SKM-1 (cell line): ENCODE measurements at regions not wholly inside any gene's neighbourhood (a gene's known extent, or its start where the extent isn't known, plus 50 kb on each side); places are given as distances from the start of the nearest gene placed in this dataset.
"Not testable (repeated sequence)": the region's sequence is repeated elsewhere in the genome, so short reads cannot be mapped to it uniquely, and the experiment has no call there.

Experiments used
- DNase-seq: peaks from one replicate; lab custom pipeline; 2025; ENCODE audit not compliant: unreplicated experiment; lab: John Stamatoyannopoulos, UW

DNA sequence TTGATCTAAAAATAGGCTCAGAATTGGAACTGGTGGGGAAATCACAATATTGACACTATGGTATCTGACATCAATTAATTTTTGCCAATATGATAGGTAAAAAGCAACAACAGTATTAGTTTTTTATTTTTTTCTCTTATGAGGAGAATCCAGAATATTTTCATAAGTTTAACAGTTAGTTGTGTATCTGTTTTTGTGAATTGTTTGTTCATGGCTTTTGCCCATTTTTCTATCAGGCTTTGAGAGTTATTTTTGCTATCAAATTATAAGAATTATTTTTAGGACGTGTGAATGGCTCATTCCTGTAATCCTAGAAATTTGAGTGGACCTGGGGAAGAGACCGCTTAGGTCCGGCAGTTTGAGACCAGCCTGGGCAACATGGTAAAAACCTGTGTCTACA lies 608.6 kb upstream of the ADGRB3 start:
- DNase-seq = no peak

DNA sequence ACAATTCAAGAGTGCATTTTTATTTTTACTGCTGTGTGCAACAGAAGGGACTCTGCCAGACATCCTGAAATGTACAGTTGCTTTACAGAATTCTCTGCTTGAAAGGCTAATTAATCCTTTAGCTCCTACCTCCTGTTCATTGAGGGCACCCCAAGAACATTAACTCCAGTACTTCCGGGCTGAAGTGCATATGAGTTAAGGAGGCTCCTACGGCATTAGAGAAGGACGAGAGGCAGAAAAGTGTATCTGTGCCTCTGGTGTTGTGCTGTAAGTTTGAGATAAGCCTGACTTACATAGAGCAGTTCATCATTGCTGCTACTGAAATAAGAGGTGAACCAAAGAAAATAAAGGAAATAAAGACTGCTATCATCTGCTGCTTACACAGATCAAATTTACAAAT lies 609.3 kb upstream of the ADGRB3 start:
- DNase-seq = no peak

DNA sequence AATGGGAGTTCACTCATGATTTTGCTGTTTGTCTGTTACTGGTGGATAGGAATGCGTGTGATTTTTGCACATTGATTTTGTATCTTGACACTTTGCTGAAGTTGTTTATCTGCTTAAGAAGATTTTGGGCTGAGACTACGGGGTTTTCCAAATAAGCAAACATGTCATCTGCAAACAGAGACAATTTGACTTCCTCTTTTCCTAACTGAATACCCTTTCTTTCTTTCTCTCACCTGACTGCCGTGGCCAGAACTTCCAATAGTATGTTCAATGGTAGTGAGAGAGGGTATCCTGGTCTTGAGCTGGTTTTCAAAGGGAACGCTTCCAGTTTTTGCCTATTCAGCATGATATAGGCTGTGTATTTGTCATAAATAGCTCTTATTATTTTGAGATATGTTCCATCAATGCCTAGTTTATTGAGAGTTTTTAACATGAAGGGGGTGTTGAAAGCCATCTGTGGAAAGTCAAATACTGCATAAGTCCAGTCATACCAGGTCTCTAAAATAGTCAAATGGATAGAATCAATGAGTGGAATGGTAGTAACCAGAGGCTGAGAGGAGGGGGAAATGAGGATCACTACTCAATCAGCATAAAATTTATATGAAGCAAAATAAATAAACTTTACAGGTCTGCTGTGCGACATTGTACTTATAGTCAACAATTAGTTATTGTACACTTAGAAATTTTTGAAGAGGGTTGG lies 610.4 kb upstream of the ADGRB3 start:
- DNase-seq = no peak

GRCh38 chr6:68022968-68023367 lies 612.1 kb upstream of the ADGRB3 start:
- not testable (repeated sequence) for DNase-seq

DNA sequence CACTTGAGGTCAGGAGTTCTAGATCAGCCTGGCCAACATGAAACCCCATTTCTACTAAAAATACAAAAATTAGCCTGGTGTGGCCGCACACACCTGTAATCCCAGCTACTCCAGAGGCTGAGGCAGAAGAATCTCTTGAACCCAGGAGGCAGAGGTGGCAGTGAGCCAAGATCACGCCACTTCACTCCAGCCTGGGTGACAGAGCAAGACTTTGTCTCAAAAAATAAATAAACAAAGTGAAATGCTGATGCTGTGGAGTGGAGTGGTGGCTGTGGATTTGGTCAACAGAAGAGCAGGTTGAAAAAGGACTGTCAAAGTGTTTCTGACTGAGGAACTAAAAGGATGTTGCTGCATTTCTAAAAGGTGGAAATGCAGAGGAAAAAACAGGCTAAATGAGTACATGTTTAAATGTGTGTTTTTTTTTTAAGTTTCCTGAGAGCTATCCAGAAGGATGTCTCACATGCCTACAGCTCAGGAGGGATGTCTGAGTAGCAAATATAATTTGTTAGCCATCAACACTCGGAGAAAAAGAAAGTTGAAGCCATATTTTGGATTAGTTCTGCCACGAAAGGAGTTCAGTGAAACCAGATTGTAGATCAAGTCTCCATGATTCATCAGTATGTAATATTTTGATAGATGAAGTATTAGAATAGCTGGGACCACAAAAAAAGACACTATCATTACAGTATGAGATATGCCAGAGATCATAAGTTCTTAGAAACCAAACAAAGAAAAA lies 621.1 kb upstream of the ADGRB3 start:
- no peak for DNase-seq

GRCh38 chr6:68012822-68013221 lies 622.3 kb upstream of the ADGRB3 start:
- DNase-seq = no peak

GRCh38 chr6:68010936-68011335 lies 624.1 kb upstream of the ADGRB3 start:
- DNase-seq = no peak

GRCh38 chr6:68008445-68008844 lies 626.6 kb upstream of the ADGRB3 start:
- no peak for DNase-seq

DNA sequence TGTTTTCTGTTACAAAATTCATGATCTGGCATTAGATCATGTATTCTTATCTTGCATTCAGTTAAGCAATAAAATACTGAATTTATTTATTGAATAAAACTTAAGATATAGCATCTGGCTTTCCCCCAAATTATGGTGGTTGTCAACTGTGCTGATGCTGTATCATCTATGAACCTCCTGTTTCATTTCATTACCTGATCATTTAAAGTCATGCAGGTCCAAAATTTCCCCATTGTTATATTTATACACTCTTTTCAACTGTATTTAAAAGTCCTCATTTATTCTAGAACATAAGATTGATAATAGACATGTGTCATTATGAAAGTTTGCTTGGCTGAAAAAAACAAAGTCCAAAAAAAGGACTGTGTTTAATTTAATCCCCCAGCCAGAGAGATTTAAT lies 627.4 kb upstream of the ADGRB3 start:
- no peak for DNase-seq

DNA sequence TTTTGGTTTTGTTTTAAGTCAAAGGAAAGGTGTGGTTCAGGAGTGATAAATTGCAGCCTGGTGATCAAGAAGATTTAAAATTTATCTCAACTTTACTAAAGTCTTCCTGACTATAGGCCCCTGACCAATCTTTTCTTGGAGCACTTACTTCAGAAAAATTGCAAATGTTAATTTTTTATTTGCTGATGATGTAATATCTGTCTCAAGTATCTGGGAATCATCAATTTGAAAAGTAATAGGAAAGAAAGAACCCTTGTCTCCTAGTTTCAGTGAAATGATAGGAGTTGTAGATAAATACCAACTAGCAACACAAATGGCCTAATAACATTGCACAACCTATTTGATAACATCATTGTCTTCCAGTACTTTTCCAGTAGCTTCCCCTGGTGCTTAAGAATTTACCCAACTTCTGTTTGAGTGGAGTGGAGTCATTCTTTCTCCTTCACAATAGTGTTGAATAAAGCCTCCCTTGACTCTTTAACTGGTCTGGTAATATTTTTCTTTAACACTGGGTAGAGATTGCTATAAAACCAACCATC lies 648.3 kb upstream of the ADGRB3 start:
- no peak for DNase-seq

- DNase-seq = no peak
Measured at GRCh38 chr6:67976486-67976885, 658.6 kb upstream of the ADGRB3 start.

- no peak for DNase-seq
Measured at GRCh38 chr6:67974931-67975330, 660.2 kb upstream of the ADGRB3 start.

GRCh38 chr6:67971812-67972211 lies 663.3 kb upstream of the ADGRB3 start:
- DNase-seq = no peak

GRCh38 chr6:67966830-67967229 lies 668.3 kb upstream of the ADGRB3 start:
- no peak for DNase-seq

DNA sequence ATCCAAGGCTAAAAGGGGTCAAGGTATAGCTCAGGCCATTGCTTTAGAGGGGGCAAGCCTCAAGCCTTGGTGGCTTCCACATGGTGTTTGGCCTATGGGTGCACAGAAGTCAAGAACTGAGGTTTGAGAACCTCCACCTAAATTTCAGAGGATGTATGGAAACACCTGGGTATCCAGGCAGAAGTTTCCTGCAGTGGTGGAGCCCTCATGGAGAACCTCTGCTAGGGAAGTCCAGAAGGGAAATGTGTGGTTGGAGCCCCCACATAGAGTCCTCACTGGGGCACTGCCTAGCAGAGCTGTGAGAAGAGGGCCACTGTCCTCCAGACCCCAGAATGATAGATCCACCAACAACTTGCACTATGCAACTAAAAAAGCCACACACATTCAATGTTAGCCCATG lies 678.7 kb upstream of the ADGRB3 start:
- DNase-seq = no peak

GRCh38 chr6:67952948-67953347 lies 682.1 kb upstream of the ADGRB3 start:
- DNase-seq = no peak

DNA sequence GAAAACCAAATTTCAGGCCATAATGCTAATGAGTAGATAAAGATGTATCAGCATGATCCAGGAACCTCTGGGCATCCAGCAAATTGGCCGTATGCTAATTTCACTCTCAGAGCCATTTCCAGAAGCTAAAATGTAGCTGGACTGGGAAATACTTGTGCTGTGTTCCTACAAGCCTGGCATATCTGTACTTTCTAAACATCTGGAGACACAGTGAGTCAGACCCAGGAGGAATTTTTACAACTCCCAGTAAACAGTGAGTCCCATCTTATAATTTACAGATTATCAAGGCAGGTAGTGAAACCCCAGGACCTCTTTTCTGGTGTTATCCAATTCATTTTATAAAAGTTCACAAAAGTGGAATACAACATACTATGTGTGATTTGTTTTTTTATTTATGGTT lies 683.0 kb upstream of the ADGRB3 start:
- no peak for DNase-seq

GRCh38 chr6:67947762-67948161 lies 687.3 kb upstream of the ADGRB3 start:
- DNase-seq = not testable (repeated sequence)

GRCh38 chr6:67935976-67936477 lies 699.1 kb upstream of the ADGRB3 start:
- no peak for DNase-seq

DNA sequence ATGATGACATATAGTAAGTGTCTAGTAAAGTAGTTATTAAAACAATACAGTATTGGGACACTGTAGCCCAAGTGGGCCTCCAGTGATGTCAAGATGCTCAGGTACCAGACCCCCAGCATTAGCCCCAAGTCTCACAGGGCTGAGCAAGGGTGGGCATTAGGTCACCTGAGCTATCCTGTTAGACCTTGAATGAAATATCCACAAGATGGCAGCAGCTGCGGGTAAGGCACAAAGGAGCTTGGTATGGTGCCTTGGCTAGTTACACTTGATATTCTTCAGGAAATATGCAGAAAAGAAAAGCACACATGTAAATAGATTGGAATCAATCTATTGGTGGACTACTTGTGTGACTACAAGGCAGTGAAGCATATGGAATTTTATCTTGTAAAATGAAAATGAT lies 701.8 kb upstream of the ADGRB3 start:
- no peak for DNase-seq

DNA sequence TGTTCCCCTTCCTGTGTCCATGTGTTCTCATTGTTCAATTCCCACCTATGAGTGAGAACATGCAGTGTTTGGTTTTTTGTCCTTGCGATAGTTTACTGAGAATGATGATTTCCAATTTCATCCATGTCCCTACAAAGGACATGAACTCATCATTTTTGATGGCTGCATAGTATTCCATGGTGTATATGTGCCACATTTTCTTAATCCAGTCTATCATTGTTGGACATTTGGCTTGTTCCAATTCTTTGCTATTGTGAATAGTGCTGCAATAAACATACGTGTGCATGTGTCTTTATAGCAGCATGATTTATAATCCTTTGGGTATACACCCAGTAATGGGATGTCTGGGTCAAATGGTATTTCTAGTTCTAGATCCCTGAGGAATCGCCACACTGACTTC lies 712.5 kb upstream of the ADGRB3 start:
- not testable (repeated sequence) for DNase-seq

DNA sequence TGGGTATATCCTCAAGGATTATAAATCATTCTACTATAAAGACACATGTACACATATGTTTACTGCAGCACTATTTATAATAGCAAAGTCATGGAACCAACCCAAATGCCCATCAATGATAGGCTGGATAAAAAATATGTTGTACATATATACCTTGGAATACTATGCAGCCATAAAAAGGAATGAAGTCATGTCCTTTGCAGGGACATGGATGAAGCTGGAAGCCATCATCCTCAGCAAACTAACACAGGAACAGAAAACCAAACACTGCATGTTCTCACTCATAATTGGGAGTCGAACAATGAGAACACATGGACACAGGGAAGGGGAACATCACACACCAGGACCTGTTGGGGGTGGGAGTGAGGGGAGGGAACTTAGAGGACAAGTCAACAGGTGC lies 715.0 kb upstream of the ADGRB3 start:
- not testable (repeated sequence) for DNase-seq
